ENCODE measurements at regions not wholly inside any gene's neighbourhood (a gene's known extent, or its start where the extent isn't known, plus 50 kb on each side); places are given as distances from the start of the nearest gene placed in this dataset.

- intact Hi-C loops (cut with DNase I): no loop called here
- DNase-seq (ENCODE audit: low spot score): no peak
Observed at GRCh38 chr9:3773362-3774060, 247.7 kb upstream of the RFX3 start.

- intact Hi-C loops (cut with DNase I): no loop called here
- no peak for DNase-seq (ENCODE audit: low spot score)
Observed at GRCh38 chr9:3769646-3770045, 243.8 kb upstream of the RFX3 start.

- no peak for DNase-seq (ENCODE audit: low spot score)
Observed at GRCh38 chr9:3768712-3769457, 243.1 kb upstream of the RFX3 start.

GRCh38 chr9:3768286-3768685 is 242.5 kb upstream of the RFX3 start:
- no peak for DNase-seq (ENCODE audit: low spot score)
- intact Hi-C loops (cut with DNase I): no loop called here

More at GRCh38 chr9:3768712-3769457, 243.1 kb upstream of the RFX3 start:
- intact Hi-C loops (cut with DNase I): no loop called here

GRCh38 chr9:3762076-3762475 is 236.3 kb upstream of the RFX3 start:
- DNase-seq (ENCODE audit: low spot score): no peak
- intact Hi-C loops (cut with DNase I): no loop called here

- DNase-seq (ENCODE audit: low spot score): no peak
- intact Hi-C loops (cut with DNase I): no loop called here
Observed at GRCh38 chr9:3760031-3760430, 234.2 kb upstream of the RFX3 start.

- intact Hi-C loops (cut with DNase I): no loop called here
- no peak for DNase-seq (ENCODE audit: low spot score)
Observed at GRCh38 chr9:3758816-3759576, 233.2 kb upstream of the RFX3 start.

GRCh38 chr9:3756071-3756470 is 230.3 kb upstream of the RFX3 start:
- DNase-seq (ENCODE audit: low spot score): no peak
- intact Hi-C loops (cut with DNase I): no loop called here

- intact Hi-C loops (cut with DNase I): no loop called here
- no peak for DNase-seq (ENCODE audit: low spot score)
Observed at GRCh38 chr9:3751125-3751758, 225.4 kb upstream of the RFX3 start.

- intact Hi-C loops (cut with DNase I): no loop called here
- DNase-seq (ENCODE audit: low spot score): no peak
Observed at GRCh38 chr9:3750321-3750720, 224.5 kb upstream of the RFX3 start.

GRCh38 chr9:3746296-3747275 is 220.8 kb upstream of the RFX3 start:
- intact Hi-C loops (cut with DNase I): no loop called here
- no peak for DNase-seq (ENCODE audit: low spot score)

GRCh38 chr9:3743901-3744413 is 218.2 kb upstream of the RFX3 start:
- DNase-seq (ENCODE audit: low spot score): no peak
- intact Hi-C loops (cut with DNase I): no loop called here

GRCh38 chr9:3742586-3742985 is 216.8 kb upstream of the RFX3 start:
- intact Hi-C loops (cut with DNase I): no loop called here
- DNase-seq (ENCODE audit: low spot score): no peak

- intact Hi-C loops (cut with DNase I): no loop called here
- no peak for DNase-seq (ENCODE audit: low spot score)
Observed at GRCh38 chr9:3741729-3742128, 215.9 kb upstream of the RFX3 start.

GRCh38 chr9:3740690-3741419 is 215.1 kb upstream of the RFX3 start:
- DNase-seq (ENCODE audit: low spot score): no peak
- intact Hi-C loops (cut with DNase I): no loop called here

GRCh38 chr9:3736161-3736560 is 210.4 kb upstream of the RFX3 start:
- intact Hi-C loops (cut with DNase I): loop anchor here in 1 of 2 donors (10.0 kb wide), 1 partner anchor 629 kb away; no protein-coding TSS in a partner anchor
- no peak for DNase-seq (ENCODE audit: low spot score)

- no peak for DNase-seq (ENCODE audit: low spot score)
- intact Hi-C loops (cut with DNase I): loop anchor here in 1 of 2 donors (10.0 kb wide), 1 partner anchor 630 kb away; no protein-coding TSS in a partner anchor
Observed at GRCh38 chr9:3735251-3735650, 209.4 kb upstream of the RFX3 start.

Data from posterior vena cava (tissue), 2 donors.